ENCODE measurements at regions not wholly inside any gene's neighbourhood (a gene's known extent, or its start where the extent isn't known, plus 50 kb on each side); places are given as distances from the start of the nearest gene placed in this dataset.

DNA sequence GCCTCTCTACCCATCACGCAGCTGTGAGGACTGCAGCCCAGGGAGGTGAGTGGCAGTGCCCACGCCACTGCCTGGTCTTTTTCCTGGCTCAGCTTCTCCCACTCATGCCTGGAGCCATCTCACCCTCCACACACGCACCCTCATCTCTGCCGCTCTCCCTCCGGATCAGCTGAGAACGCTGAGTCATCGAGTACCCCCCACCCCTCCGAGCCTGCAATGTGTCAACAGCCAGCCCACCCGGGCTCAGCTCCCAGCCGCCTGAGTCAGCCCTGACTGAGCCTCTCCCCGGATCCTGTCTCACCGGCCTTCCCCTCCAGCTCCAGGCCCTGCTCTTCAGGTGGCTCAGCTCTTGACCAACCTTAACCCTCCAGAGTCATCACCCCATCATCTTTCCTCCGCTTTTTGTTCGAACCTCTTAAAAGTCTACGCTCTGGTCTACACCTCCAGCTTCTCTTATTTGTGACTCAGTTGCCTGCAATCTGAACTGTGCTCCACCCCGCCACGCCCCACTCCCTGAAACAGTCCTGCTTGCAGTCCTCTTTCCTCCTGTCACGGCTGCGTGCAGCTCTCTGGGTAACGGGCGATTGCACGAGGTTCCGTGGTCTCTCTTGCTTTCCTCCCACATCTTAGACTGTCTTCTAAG lies 94.4 kb upstream of the ASAP2 start:
- Histone ChIP-seq H3K36me3 (ENCODE audit: insufficient read depth, low read length) (no peaks in the 10 kb centered on the region), H3K9ac (ENCODE audit: low read depth, low read length) (no peak overlapping the region), H3K9me3 (ENCODE audit: insufficient read depth, low read depth, low read length) (no peaks in the 10 kb centered on the region), H3K4me1 (ENCODE audit: insufficient read depth, low read length) (peaks cover 4% of the 10 kb centered on the region; the same call in 1 of the 2 replicates), H3K27me3 (ENCODE audit: insufficient read depth, low read length) (no peaks in the 10 kb centered on the region), H3K4me3 (ENCODE audit: low read length) (no peak overlapping the region), H3K27ac (ENCODE audit: low read depth, low read length) (no peak overlapping the region)
- WGBS = 69% methylated on average over 23 of the region's 23 CpGs

DNA sequence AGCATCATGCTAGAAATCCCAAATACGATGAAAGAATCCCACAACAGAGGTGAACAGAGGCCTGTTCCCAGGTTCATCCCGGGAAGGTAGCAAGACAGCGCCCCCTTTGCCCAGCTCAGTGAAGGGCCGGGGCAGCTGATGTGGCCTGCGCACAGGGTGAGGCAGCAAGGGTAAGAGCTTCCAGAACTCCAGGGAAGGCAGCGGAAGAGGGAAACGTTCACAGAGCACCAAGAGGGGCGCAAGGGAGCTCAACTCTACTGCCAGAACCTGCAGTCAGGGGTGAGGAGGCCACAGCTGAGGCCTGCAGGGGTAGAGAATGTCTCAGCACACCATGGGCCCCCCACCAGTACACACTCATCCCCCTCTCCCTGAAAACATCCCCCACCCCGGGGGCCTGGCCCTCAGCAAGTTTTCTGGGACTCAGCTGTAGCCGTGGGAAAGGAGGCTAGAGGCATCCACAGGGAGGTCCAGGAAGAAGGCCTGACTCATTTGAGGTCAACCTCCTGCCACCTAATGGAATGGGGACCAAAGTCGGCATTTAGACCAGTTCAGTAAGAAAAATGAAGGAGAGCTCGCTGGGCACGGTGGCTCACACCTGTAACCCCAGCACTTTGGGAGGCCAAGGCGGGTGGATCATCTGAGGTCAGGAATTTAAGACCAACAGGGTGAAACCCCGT lies 95.6 kb upstream of the ASAP2 start:
- H3K9ac ChIP-seq (ENCODE audit: low read depth, low read length) = no peak overlapping the region
- no peak overlapping the region for H3K27ac ChIP-seq (ENCODE audit: low read depth, low read length)

DNA sequence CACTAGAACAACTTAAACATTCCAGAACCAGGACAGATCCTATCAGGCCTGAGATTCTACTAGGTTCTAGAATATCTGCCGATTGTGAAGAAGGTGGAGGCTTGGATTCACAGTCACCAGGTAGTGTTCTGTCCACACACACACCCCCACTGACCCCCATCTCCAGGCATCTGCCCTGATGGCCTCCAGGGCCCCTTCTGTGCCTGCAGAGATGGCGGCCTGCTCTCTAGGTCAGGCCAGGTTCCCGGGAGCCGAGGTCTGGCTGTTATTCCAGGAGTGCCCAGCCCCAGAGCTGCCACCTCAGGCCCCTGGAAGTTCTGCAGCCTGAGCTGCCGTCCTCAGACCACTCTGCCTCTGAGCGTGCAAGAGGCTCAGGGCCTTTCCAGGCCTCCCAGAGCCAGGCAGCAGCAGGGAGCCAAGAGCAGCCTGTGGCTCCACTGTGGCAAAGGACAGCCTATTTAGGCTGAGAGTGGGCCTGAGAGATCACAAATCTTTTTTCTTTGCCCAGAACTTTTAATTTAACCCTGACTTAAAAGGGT lies 96.2 kb upstream of the ASAP2 start:
- 85% methylated on average over 6 of the region's 6 CpGs for WGBS

More for the DNA sequence above, 95.6 kb upstream of the ASAP2 start:
- no peak overlapping the region for H3K4me3 ChIP-seq (ENCODE audit: low read length)
- H3K27me3 ChIP-seq (ENCODE audit: insufficient read depth, low read length) = no peaks in the 10 kb centered on the region
- H3K4me1 ChIP-seq (ENCODE audit: insufficient read depth, low read length) = peaks cover 4% of the 10 kb centered on the region; the same call in 1 of the 2 replicates
- 73% methylated on average over 15 of the region's 15 CpGs for WGBS
- H3K9me3 ChIP-seq (ENCODE audit: insufficient read depth, low read depth, low read length) = no peaks in the 10 kb centered on the region
- H3K36me3 ChIP-seq (ENCODE audit: insufficient read depth, low read length) = no peaks in the 10 kb centered on the region

GRCh38 chr2:9109871-9110270 lies 96.7 kb upstream of the ASAP2 start:
- Histone ChIP-seq H3K36me3 (ENCODE audit: insufficient read depth, low read length) (no peaks in the 10 kb centered on the region), H3K27ac (ENCODE audit: low read depth, low read length) (no peak overlapping the region), H3K9ac (ENCODE audit: low read depth, low read length) (no peak overlapping the region), H3K4me1 (ENCODE audit: insufficient read depth, low read length) (peaks cover 4% of the 10 kb centered on the region; the same call in 1 of the 2 replicates), H3K27me3 (ENCODE audit: insufficient read depth, low read length) (no peaks in the 10 kb centered on the region), H3K9me3 (ENCODE audit: insufficient read depth, low read depth, low read length) (no peaks in the 10 kb centered on the region), H3K4me3 (ENCODE audit: low read length) (no peak overlapping the region)
- WGBS = 95% methylated on average over 11 of the region's 11 CpGs

More for the DNA sequence above, 96.2 kb upstream of the ASAP2 start:
- peaks cover 4% of the 10 kb centered on the region; the same call in 1 of the 2 replicates for H3K4me1 ChIP-seq (ENCODE audit: insufficient read depth, low read length)
- H3K4me3 ChIP-seq (ENCODE audit: low read length) = no peak overlapping the region
- H3K9ac ChIP-seq (ENCODE audit: low read depth, low read length) = no peak overlapping the region; the same call in 1 of the 2 replicates
- no peak overlapping the region for H3K27ac ChIP-seq (ENCODE audit: low read depth, low read length)
- H3K27me3 ChIP-seq (ENCODE audit: insufficient read depth, low read length) = no peaks in the 10 kb centered on the region
- no peaks in the 10 kb centered on the region for H3K36me3 ChIP-seq (ENCODE audit: insufficient read depth, low read length)
- H3K9me3 ChIP-seq (ENCODE audit: insufficient read depth, low read depth, low read length) = no peaks in the 10 kb centered on the region

DNA sequence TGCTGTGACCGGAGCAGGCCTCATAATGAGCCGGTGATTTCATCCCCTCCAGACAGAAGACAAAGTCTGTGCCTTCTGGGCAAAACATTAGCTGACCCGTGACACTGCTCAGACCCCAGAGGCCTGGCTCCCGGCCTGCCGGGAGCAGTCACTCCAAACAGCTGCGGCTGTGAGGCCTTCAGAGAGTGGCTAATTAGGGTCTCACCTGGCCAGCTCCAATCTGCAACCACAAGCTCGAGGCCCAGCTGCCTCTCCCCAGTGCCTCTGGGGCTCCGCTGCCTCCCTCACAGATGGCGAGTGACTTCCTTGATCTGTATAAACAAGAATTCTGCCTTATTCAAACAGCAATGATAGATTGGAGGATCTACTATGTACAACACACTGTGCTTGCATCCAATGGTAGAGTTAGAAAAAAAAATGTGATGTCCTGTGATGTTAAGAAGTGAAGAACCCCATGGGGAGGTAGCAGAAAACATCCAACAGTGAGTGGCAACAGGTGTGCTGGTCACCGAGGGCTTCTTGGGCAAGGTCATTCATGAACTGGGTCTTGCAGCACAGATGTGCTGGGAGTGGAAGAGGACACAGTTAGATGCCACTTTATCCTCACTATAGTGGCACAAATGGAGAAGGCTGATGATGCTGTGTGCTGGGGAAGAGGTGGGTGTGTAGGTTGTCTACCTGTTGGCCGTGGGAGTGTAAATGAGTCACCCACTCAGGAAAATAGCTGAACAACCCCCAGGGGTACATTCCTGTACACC lies 98.2 kb upstream of the ASAP2 start:
- H3K27me3 ChIP-seq (ENCODE audit: insufficient read depth, low read length) = no peaks in the 10 kb centered on the region
- H3K36me3 ChIP-seq (ENCODE audit: insufficient read depth, low read length) = no peaks in the 10 kb centered on the region
- H3K9ac ChIP-seq (ENCODE audit: low read depth, low read length) = no peak overlapping the region
- H3K27ac ChIP-seq (ENCODE audit: low read depth, low read length) = no peak overlapping the region
- no peak overlapping the region for H3K4me3 ChIP-seq (ENCODE audit: low read length)
- peaks cover 11% of the 10 kb centered on the region for H3K4me1 ChIP-seq (ENCODE audit: insufficient read depth, low read length)
- H3K9me3 ChIP-seq (ENCODE audit: insufficient read depth, low read depth, low read length) = no peaks in the 10 kb centered on the region
- 94% methylated on average over 11 of the region's 11 CpGs for WGBS

DNA sequence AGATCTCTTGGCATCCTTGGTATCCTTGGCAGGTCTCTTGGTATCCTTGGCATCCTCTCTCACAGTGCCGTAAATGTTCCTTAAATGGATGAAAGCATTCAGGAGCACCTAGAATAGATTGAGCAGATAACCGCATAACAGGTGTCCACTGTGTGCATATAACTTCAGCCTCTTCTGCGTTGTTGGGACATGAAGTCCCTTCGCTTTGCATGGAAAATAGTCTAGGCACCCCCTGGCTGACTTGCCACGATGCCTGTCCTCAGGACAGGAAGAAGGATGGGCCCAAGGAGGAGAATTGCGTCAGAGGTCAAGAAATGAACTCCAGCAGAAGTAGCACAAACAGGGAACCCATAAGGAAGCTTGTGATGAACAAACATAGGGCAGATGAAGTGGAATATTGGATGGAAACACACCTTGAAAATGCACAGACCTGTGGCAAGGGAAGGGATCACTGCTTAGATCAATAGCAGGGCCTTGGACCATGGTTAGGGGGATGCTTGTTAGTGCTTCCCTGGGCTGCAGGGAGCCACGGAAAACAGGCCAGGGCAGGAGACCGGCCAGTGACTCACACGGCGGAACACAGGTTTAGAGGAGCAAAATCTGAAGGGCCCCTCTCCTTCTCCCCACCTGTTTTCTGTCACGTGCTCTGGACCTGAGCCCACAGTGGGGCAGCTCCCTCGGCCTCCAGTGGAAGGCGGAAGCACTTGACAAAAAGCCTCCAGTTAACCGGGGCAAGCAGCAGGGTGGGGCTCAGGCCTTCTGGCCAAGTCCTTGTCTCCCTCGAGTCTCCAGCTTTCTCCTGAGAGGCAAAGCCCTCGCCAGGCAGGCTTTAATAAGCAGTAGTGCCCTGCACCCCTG lies 99.2 kb upstream of the ASAP2 start:
- Histone ChIP-seq H3K27ac (ENCODE audit: low read depth, low read length) (no peak overlapping the region), H3K36me3 (ENCODE audit: insufficient read depth, low read length) (no peaks in the 10 kb centered on the region), H3K9me3 (ENCODE audit: insufficient read depth, low read depth, low read length) (no peaks in the 10 kb centered on the region), H3K4me1 (ENCODE audit: insufficient read depth, low read length) (peaks cover 17% of the 10 kb centered on the region), H3K4me3 (ENCODE audit: low read length) (no peak overlapping the region), H3K9ac (ENCODE audit: low read depth, low read length) (no peak overlapping the region), H3K27me3 (ENCODE audit: insufficient read depth, low read length) (no peaks in the 10 kb centered on the region)
- 93% methylated on average over 16 of the region's 16 CpGs for WGBS

- Histone ChIP-seq H3K9me3 (ENCODE audit: insufficient read depth, low read depth, low read length) (no peaks in the 10 kb centered on the region), H3K27me3 (ENCODE audit: insufficient read depth, low read length) (no peaks in the 10 kb centered on the region), H3K27ac (ENCODE audit: low read depth, low read length) (no peak overlapping the region), H3K36me3 (ENCODE audit: insufficient read depth, low read length) (no peaks in the 10 kb centered on the region), H3K4me3 (ENCODE audit: low read length) (no peak overlapping the region), H3K9ac (ENCODE audit: low read depth, low read length) (no peak overlapping the region), H3K4me1 (ENCODE audit: insufficient read depth, low read length) (peaks cover 20% of the 10 kb centered on the region)
- 83% methylated on average over 12 of the region's 12 CpGs for WGBS
These were observed 100.1 kb upstream of the ASAP2 start for GRCh38 chr2:9106338-9107167.

DNA sequence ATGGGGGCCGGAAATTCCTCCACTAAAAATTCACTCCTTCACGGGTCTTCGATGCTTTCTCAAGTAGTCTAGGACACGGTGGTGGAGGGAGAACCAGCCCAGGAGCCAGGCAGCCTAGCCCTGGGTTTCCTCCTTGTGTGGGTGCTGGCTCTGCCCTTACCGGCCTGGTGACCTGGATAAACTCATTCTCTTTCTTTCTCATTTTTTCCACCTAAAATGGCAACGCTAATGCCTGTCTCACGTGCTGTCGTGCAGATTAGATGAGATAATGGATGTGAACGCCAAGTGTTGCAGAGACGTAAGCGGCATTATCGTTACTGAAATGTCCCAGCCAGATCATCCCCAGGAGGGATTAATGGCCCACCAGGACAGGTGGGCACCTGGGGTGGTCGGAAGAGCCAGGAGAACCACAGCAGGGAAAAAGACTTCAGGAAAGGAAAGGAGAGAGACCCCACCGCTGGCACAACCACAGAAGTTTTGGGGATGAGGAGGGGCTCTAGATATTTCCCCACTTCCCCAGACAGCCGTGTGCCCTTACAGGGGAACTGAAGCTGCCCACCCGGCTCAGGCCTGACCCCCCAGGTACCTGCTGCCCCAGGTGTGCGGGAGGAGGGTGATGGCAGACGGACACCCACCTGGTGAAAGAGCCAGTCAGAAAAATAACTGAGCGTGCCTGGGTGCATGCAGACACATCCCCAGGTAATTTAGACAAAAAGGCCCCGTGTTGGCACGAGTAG lies 100.8 kb upstream of the ASAP2 start:
- no peaks in the 10 kb centered on the region for H3K27me3 ChIP-seq (ENCODE audit: insufficient read depth, low read length)
- peaks cover 20% of the 10 kb centered on the region for H3K4me1 ChIP-seq (ENCODE audit: insufficient read depth, low read length)
- no peak overlapping the region for H3K27ac ChIP-seq (ENCODE audit: low read depth, low read length)
- WGBS = 89% methylated on average over 21 of the region's 21 CpGs
- no peaks in the 10 kb centered on the region for H3K36me3 ChIP-seq (ENCODE audit: insufficient read depth, low read length)
- H3K9ac ChIP-seq (ENCODE audit: low read depth, low read length) = no peak overlapping the region
- H3K4me3 ChIP-seq (ENCODE audit: low read length) = no peak overlapping the region
- H3K9me3 ChIP-seq (ENCODE audit: insufficient read depth, low read depth, low read length) = no peaks in the 10 kb centered on the region

GRCh38 chr2:9103663-9104277 lies 100.3 kb upstream of the MBOAT2 start:
- WGBS = 83% methylated on average over 14 of the region's 14 CpGs
- Histone ChIP-seq H3K36me3 (ENCODE audit: insufficient read depth, low read length) (no peaks in the 10 kb centered on the region), H3K4me1 (ENCODE audit: insufficient read depth, low read length) (peaks cover 15% of the 10 kb centered on the region), H3K27ac (ENCODE audit: low read depth, low read length) (no peak overlapping the region), H3K9me3 (ENCODE audit: insufficient read depth, low read depth, low read length) (no peaks in the 10 kb centered on the region), H3K27me3 (ENCODE audit: insufficient read depth, low read length) (no peaks in the 10 kb centered on the region), H3K4me3 (ENCODE audit: low read length) (no peak overlapping the region), H3K9ac (ENCODE audit: low read depth, low read length) (no peak overlapping the region)

All from HUES64 (cell line).